Endothelial cell of umbilical vein (primary cell): ENCODE measurements at regions not wholly inside any gene's neighbourhood (a gene's known extent, or its start where the extent isn't known, plus 50 kb on each side); places are given as distances from the start of the nearest gene placed in this dataset.

ENCODE experiments used
- BruUV-seq: library from RNA; stranded (reverse); fragments of 400-500 nt; replicated peaks from 2 replicates; lab custom pipeline; 2021; lab: Mats Ljungman, UMichigan
- CTCF ChIA-PET: fragments of 300-600, 350-600 bp; sonication (Branson Sonifier 250); formaldehyde crosslinking; loops from one replicate; lab custom pipeline; 2021; ENCODE audit warnings: antibody characterized with exemption, inconsistent platforms; lab: Charles Lee
- POLR2A ChIA-PET: fragments of 300-600, 350-600 bp; sonication (Branson Sonifier 250); formaldehyde crosslinking; loops from one replicate; lab custom pipeline; 2021; ENCODE audit warnings: antibody characterized with exemption, inconsistent platforms; lab: Charles Lee
- DNase-seq: peaks from one replicate; pipeline ENCODE4 v3.0.0-alpha.2; 2011; ENCODE audit warnings: low read depth, low spot score
- FAIRE-seq: peaks from 2 replicates; lab custom pipeline; 2011; peaks lifted over from hg19 to GRCh38; lab: Jason Lieb, UNC
- H2AFZ ChIP-seq: 2 replicates; pipeline ENCODE4 v1.6.0; 2012; ENCODE audit warnings: low read depth, low read length, control low read depth, inconsistent platforms
- H3K27ac ChIP-seq: 2 replicates; pipeline ENCODE4 v1.5.1; 2011; ENCODE audit warnings: low read depth, mild to moderate bottlenecking, control low read depth, low read length, moderate library complexity; ENCODE audit not compliant: insufficient read depth
- H3K27me3 ChIP-seq, 2 experiments: 2 replicates each; pipeline versions ENCODE4 v1.6.0 to v1.6.1; 2011; ENCODE audit warnings: low read length in 2 of 2, mixed read lengths in 1 of 2; ENCODE audit not compliant: control insufficient read depth in 2 of 2, insufficient read depth in 2 of 2
- H3K36me3 ChIP-seq, 2 experiments: 2 replicates in 1 of 2; 3 replicates in 1 of 2; pipeline ENCODE4 v1.5.1; 2011; ENCODE audit warnings: low read length in 2 of 2, mild to moderate bottlenecking in 1 of 2, moderate library complexity in 1 of 2; ENCODE audit not compliant: control insufficient read depth in 2 of 2, insufficient read depth in 2 of 2; ENCODE audit errors: extremely low read depth in 1 of 2
- H3K4me1 ChIP-seq: 3 replicates; pipeline ENCODE4 v1.5.1; 2011; ENCODE audit warnings: mild to moderate bottlenecking, low read length; ENCODE audit not compliant: control insufficient read depth, insufficient read depth; ENCODE audit errors: extremely low read depth
- H3K4me2 ChIP-seq: 2 replicates; pipeline ENCODE4 v1.6.1; 2011; ENCODE audit warnings: low read length, control low read depth, mixed read lengths; ENCODE audit not compliant: insufficient read depth
- H3K4me3 ChIP-seq, 3 experiments: fragments of 200-600 bp in 1 of 3; sonication (generic), shearing (Covaris generic) in 1 of 3; replicated peaks in 1 of 3; 2 replicates each; pipeline ENCODE4 v1.5.1; 2011 to 2016; ENCODE audit warnings: control low read depth in 3 of 3, low read length in 3 of 3, mild to moderate bottlenecking in 2 of 3, inconsistent platforms in 1 of 3, low read depth in 1 of 3, moderate library complexity in 1 of 3; ENCODE audit not compliant: insufficient read depth in 1 of 3
- H3K79me2 ChIP-seq: 2 replicates; pipeline ENCODE4 v1.6.0; 2012; ENCODE audit warnings: low read length, inconsistent platforms; ENCODE audit not compliant: control insufficient read depth, insufficient read depth
- H3K9ac ChIP-seq: replicated peaks from 2 replicates; pipeline ENCODE3; 2011; ENCODE audit warnings: low read length, control low read depth; ENCODE audit not compliant: insufficient read depth; ENCODE audit errors: extremely low read depth
- H3K9me1 ChIP-seq: replicated peaks from 3 replicates; pipeline ENCODE4 v1.6.0; 2011; ENCODE audit warnings: mild to moderate bottlenecking, low read length; ENCODE audit not compliant: control insufficient read depth, insufficient read depth; ENCODE audit errors: extremely low read depth
- H3K9me3 ChIP-seq: replicated peaks from 2 replicates; pipeline ENCODE4 v1.5.1; 2012; ENCODE audit warnings: low read length, inconsistent platforms; ENCODE audit not compliant: control insufficient read depth, insufficient read depth
- H4K20me1 ChIP-seq: replicated peaks from 2 replicates; pipeline ENCODE3; 2011; ENCODE audit warnings: mild to moderate bottlenecking, low read length; ENCODE audit not compliant: control insufficient read depth, insufficient read depth; ENCODE audit errors: extremely low read depth
- CTCF ChIP-seq, 2 donors: IDR thresholded peaks; 1 replicate in 1 of 2; 2 replicates in 1 of 2; pipeline ENCODE4 v1.5.1; 2011; ENCODE audit warnings: low read length in 2 of 2, mild to moderate bottlenecking in 2 of 2, moderate library complexity in 2 of 2, control low read depth in 1 of 2, inconsistent platforms in 1 of 2, low read depth in 1 of 2; ENCODE audit not compliant: insufficient read depth in 1 of 2; ENCODE audit errors: extremely low read depth in 1 of 2
- EZH2 ChIP-seq: IDR thresholded peaks from 2 replicates; pipeline ENCODE4 v1.6.1; 2012; ENCODE audit warnings: borderline replicate concordance, low read depth, mild to moderate bottlenecking, moderate library complexity, low read length, inconsistent platforms; ENCODE audit not compliant: severe bottlenecking
- FOS ChIP-seq: IDR thresholded peaks from 2 replicates; pipeline ENCODE4 v1.6.1; 2011; ENCODE audit warnings: mild to moderate bottlenecking, low read length, moderate library complexity, borderline replicate concordance; ENCODE audit not compliant: insufficient read depth
- GATA2 ChIP-seq: IDR thresholded peaks from 2 replicates; pipeline ENCODE4 v1.7.0; 2011; ENCODE audit warnings: low read depth, mild to moderate bottlenecking, moderate library complexity, mixed read lengths, low read length; ENCODE audit not compliant: insufficient read length, insufficient read depth
- JUN ChIP-seq: IDR thresholded peaks from 2 replicates; pipeline ENCODE4 v1.6.1; 2011; ENCODE audit warnings: borderline replicate concordance, low read depth; ENCODE audit not compliant: insufficient read length, insufficient read depth
- MAX ChIP-seq: IDR thresholded peaks from 2 replicates; pipeline ENCODE4 v1.6.1; 2011; ENCODE audit not compliant: insufficient read depth, insufficient read length
- MYC ChIP-seq: IDR thresholded peaks from one replicate; pipeline ENCODE4 v1.6.1; 2011; ENCODE audit warnings: mild to moderate bottlenecking, low read depth, low read length
- POLR2A ChIP-seq: IDR thresholded peaks from 2 replicates; pipeline ENCODE4 v1.6.1; 2012; ENCODE audit warnings: low read depth, mild to moderate bottlenecking, control low read depth, low read length
- POLR2AphosphoS5 ChIP-seq: IDR thresholded peaks from 2 replicates; pipeline ENCODE4 v1.6.1; 2012; ENCODE audit warnings: low read depth, mild to moderate bottlenecking, control low read depth, low read length, moderate library complexity; ENCODE audit not compliant: insufficient read depth
- dilution Hi-C: fragments of 300-500 bp; cut with MboI; formaldehyde crosslinking; loops from one replicate; pipeline ENCODE4 v1.15.0; 2019; ENCODE audit warnings: low sequenced_read_pairs; ENCODE audit not compliant: extremely low pct_ligation_motif_present
- intact Hi-C: fragments of 100-400 bp; cut with micrococcal nuclease; formaldehyde crosslinking; loops from one replicate; pipeline ENCODE4 v1.10.0; 2022

GRCh38 chr12:94059394-94060368 is 88.7 kb upstream of the PLXNC1 start:
- TF ChIP-seq POLR2AphosphoS5: no peak
- no peak for TF ChIP-seq CTCF (IDR thresholded peaks at IDR 0.05; ENCODE audit: extremely low read depth in 1 of 2, insufficient read depth in 1 of 2, low read depth in 1 of 2, low read length in 2 of 2)
- TF ChIP-seq GATA2: no peak
- no peak for TF ChIP-seq JUN
- no peak for TF ChIP-seq POLR2A
- no peak for TF ChIP-seq MAX
- TF ChIP-seq EZH2: no peak
- TF ChIP-seq MYC: no peak
- no peak for TF ChIP-seq FOS
- no peak for DNase-seq
- Histone ChIP-seq H3K9me3 (no peaks in the 10 kb centered on the region), H3K36me3 (no peaks in the 10 kb centered on the region), H3K27ac (no peak overlapping the region), H4K20me1 (no peaks in the 10 kb centered on the region), H3K27me3 (peaks cover 0 to 2% of the 10 kb centered on the region in 2 experiments), H3K9me1 (no peaks in the 10 kb centered on the region), H3K4me1 (no peaks in the 10 kb centered on the region), H3K79me2 (no peaks in the 10 kb centered on the region), H2AFZ (no peak overlapping the region), H3K4me2 (no peak overlapping the region), H3K9ac (no peak overlapping the region), H3K4me3 (no peak overlapping the region)
- FAIRE-seq: no peak
- dilution Hi-C loops (no loop called here), intact Hi-C loops (no loop called here)
- ChIA-PET CTCF (interaction anchor here (1.7 to 1.8 kb wide), 2 partner anchors 15 kb away, joined by 5 to 6 read pairs; no protein-coding TSS in a partner anchor), POLR2A (no interaction called here)
- BruUV-seq: no TSS peak
